ENCODE measurements at regions not wholly inside any gene's neighbourhood (a gene's known extent, or its start where the extent isn't known, plus 50 kb on each side); places are given as distances from the start of the nearest gene placed in this dataset.

DNA sequence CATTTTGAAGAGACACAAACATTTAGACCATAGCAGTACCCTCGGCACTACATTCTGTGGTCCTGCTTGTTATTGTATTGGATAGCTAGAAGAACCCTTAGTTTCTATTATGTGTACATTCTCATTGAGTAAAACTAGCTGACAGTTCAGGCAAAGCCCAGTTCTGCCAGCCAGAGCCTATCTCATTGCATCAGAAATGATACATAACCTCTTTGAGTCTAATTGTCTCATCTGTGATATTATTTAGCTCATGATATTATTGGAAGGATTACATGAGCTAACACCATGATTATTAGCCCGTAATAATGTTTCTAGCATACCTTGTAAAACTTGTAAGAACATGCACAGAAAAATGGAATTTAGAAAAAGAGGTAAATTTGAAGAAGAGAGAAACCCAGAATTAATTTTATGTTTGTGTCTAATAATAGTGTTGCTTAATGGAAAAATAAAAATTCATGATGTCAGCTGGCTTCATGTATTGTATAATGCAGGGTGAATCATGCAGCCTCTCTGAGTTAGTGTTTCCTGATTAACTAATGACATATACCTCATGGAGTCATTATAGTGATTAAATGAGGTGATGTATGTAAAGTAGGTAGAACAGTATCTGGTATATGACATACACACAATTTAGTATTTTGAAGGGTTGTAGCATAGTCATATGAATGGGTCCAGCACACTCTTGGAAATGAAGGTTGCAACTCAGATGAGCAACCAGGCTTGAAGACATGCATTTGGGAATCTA lies 339.4 kb upstream of the GRM7 start:
- H3K4me3 ChIP-seq (ENCODE audit: low read depth, low read length) = no peak overlapping the region
- DNase-seq (ENCODE audit: low read depth) = no peak

GRCh38 chr3:6522191-6522590 lies 338.7 kb upstream of the GRM7 start:
- no peak for DNase-seq (ENCODE audit: low read depth)
- H3K4me3 ChIP-seq (ENCODE audit: low read depth, low read length) = no peak overlapping the region

DNA sequence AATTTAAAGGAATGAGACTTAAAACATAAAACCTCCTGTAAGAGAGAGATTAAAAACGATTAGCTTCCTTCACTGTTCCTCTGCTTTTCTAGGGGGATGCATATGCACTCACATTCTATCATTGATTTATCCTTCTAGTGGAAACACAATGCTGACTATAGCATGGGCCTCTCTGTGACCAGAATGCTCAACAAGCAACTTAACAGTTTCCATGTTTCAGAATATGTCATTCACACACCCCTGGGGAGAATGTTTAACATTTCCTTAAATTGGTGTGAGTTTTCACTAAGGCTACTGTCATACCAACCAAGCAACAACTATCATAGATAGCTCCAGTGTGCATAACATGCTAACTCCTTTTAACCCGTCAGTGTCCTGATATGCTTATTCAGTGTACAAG lies 337.9 kb upstream of the GRM7 start:
- no peak for DNase-seq (ENCODE audit: low read depth)
- no peak overlapping the region for H3K4me3 ChIP-seq (ENCODE audit: low read depth, low read length)

DNA sequence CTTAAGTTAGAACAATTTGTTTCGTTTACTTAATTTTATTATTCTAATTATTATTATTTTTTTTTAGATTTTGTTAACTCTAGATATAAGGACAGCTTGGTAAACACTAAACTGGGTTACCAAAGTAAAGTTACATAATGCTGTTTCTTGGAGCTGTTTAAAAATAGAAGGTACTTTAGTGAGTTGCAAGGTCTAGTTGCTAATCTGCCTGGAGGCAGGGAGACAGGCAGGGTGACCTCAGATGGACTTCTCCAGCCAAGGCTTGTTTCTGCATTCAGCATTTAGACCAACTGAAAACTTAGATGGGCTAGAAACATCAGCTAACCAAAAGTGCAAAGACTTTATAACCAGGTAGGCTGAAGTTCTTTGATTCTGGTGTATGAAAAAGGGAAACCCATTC lies 336.4 kb upstream of the GRM7 start:
- H3K4me3 ChIP-seq (ENCODE audit: low read depth, low read length) = no peak overlapping the region
- DNase-seq (ENCODE audit: low read depth) = no peak

GRCh38 chr3:6526321-6526720 lies 334.6 kb upstream of the GRM7 start:
- H3K4me3 ChIP-seq (ENCODE audit: low read depth, low read length) = no peak overlapping the region
- no peak for DNase-seq (ENCODE audit: low read depth)

DNA sequence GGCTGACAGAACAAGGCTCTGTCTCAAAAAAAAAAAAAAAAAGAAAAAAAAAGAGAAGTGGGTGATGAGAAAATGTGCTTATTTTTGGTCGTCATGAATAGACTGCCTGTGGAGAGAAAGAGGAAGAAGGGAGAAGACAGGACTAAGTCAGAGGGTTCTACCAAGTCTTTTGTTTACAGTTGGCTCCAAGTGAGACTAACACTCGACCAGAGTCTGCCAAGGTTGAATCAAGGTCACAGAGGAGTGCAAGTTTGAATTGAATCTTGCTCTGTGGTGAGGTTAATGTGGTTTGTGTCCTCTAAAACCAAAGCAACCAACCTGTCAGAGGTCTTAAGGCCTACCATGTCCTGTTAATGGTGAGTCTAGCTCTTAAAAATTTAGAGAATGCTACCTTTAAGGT lies 334.1 kb upstream of the GRM7 start:
- H3K4me3 ChIP-seq (ENCODE audit: low read depth, low read length) = no peak overlapping the region
- no peak for DNase-seq (ENCODE audit: low read depth)

DNA sequence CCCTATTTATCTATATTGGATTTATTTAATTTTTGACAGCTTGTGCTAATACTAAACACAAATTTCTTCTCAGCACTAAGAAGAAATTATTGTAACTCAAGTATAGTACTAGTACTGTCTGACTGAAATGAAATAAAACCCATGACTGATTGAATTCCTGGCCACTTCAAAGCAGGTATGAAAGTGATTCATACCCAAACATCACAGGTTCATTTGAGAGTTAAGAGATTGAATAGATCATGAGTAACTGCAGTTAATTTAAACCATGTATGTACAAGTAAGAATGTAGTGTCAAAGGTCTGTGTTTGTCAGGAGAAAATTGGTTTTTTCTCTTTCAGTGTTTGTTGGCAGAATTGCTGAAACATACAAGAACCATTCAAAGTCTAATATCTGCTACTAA lies 332.0 kb upstream of the GRM7 start:
- DNase-seq (ENCODE audit: low read depth) = no peak
- no peak overlapping the region for H3K4me3 ChIP-seq (ENCODE audit: low read depth, low read length)

DNA sequence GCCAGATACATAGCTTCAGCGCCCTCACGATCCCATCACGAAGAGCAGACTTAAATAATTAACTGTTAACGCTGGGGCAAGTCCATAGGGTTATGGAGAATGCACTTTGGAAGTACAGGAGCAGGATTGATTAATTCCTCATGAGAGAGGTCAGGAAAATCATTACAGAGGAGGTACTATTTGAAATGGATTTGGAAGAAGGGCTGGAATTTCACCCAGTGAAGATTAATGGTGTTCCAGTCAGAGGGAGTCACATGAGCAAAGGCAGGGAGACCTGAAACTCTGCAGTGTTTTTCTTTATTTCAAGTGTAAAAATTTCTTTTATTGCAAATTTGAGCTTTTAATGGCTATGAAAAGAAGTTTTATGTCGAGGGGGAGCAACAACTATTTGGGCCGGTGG lies 329.8 kb upstream of the GRM7 start:
- no peak overlapping the region for H3K4me3 ChIP-seq (ENCODE audit: low read depth, low read length)
- DNase-seq (ENCODE audit: low read depth) = no peak

DNA sequence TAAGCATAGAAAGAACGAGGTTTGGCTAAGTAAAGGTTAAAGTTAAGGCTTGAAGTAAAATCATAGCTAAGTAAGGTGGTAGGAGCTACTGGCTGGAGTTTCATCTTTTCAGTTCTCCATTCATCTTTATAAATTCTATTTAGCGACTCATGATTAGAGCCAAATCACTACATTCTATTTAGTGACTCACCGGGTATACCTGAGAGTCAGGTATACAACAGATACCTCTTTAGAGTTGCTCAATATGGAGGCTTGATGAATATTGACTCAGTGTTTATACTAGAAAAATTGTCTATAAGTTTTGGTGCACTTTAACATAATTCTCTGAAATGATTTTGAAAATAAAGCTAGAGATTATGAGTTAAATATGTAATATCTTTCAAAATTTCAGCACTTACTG lies 328.8 kb upstream of the GRM7 start:
- no peak for DNase-seq (ENCODE audit: low read depth)

DNA sequence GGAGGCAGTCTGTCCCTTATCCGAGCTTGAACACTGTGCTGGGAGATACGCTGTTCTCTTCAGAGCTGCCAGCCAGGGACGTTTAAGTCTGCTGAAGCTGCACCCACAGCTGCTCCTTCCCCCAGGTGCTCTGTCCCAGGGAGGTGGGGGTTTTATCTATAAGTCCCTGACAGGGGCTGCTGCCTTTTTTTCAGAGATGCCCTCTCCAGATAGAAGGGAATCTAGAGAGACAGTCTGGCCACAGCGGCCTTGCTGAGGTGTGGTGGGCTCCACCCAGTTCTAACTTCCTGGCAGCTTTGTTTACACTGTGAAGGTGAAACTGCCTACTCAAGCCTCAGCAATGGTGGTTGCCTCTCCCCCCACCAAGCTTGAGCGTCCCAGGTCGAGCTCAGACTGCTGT lies 319.9 kb upstream of the GRM7 start:
- no peak for DNase-seq (ENCODE audit: low read depth)
- no peak overlapping the region for H3K4me3 ChIP-seq (ENCODE audit: low read depth, low read length)

More for the DNA sequence above, 328.8 kb upstream of the GRM7 start:
- no peak overlapping the region for H3K4me3 ChIP-seq (ENCODE audit: low read depth, low read length)

GRCh38 chr3:6542795-6543194 lies 318.1 kb upstream of the GRM7 start:
- DNase-seq (ENCODE audit: low read depth) = no peak
- H3K4me3 ChIP-seq (ENCODE audit: low read depth, low read length) = no peak overlapping the region

GRCh38 chr3:6549296-6549695 lies 311.6 kb upstream of the GRM7 start:
- DNase-seq (ENCODE audit: low read depth) = no peak
- H3K4me3 ChIP-seq (ENCODE audit: low read depth, low read length) = no peak overlapping the region

DNA sequence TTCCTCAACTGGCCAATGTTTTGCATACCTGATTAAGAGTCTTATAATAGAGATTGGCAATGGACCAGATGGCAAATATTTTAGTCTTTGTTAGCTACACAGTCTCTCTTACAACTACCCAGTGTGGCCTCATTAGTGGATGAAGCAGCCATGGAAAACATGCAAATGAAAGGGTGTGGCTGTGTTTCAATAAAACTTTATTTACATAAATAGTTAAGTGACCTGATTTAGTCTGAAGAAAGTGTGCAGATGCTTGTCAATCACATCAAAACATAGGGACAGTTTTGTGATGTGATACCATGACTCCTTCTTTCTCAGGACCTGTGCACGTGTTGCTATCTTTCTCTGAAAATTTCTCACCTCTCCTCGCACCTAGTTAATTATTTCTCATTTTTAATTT lies 309.8 kb upstream of the GRM7 start:
- no peak for DNase-seq (ENCODE audit: low read depth)

GRCh38 chr3:6560259-6560658 lies 300.7 kb upstream of the GRM7 start:
- H3K4me3 ChIP-seq (ENCODE audit: low read depth, low read length) = no peak overlapping the region
- no peak for DNase-seq (ENCODE audit: low read depth)

More for the DNA sequence above, 309.8 kb upstream of the GRM7 start:
- no peak overlapping the region for H3K4me3 ChIP-seq (ENCODE audit: low read depth, low read length)

GRCh38 chr3:6567241-6567640 lies 293.7 kb upstream of the GRM7 start:
- H3K4me3 ChIP-seq (ENCODE audit: low read depth, low read length) = no peak overlapping the region
- no peak for DNase-seq (ENCODE audit: low read depth)

- no peak for DNase-seq (ENCODE audit: low read depth)
- H3K4me3 ChIP-seq (ENCODE audit: low read depth, low read length) = no peak overlapping the region
Measured at GRCh38 chr3:6568999-6569493, 291.9 kb upstream of the GRM7 start.

DNA sequence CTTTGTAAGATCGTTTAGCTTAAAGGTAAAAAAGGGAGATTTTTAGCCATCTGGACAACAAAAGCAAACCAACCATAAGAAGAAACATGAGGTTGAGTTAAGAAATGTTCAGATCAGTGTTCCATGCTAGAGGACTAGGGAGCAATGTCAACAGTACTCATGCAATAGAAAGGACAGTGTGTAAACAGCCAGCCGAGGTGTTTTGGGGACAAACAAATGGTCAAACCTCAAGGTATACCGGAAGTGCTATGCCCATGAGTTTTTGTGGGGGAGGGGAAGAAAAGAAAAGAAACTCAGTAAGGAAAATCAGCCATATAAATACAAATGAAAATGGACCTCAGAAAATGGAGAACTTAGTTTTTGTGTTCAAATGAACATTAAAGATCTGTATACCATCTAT lies 289.5 kb upstream of the GRM7 start:
- H3K4me3 ChIP-seq (ENCODE audit: low read depth, low read length) = no peak overlapping the region
- no peak for DNase-seq (ENCODE audit: low read depth)

GRCh38 chr3:6577584-6577983 lies 283.3 kb upstream of the GRM7 start:
- DNase-seq (ENCODE audit: low read depth) = no peak
- no peak overlapping the region for H3K4me3 ChIP-seq (ENCODE audit: low read depth, low read length)

DNA sequence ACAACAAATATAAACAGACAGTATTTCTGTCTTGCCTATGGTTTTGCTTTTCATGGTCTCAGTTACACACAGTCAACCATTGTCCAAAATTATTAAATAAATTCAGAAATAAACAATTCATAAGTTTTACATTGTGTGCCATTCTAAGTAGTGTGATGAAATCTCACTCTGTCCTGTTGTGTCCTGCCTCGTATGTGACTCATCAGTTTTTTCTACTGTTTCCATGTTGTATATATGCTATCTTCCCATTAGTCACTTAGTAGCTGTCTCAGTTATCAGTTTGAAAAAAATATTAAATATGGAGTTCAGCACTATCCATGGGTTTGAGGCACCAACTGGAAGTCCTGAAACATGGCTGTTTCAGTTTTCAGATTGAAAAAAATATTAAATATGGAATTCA lies 282.4 kb upstream of the GRM7 start:
- H3K4me3 ChIP-seq (ENCODE audit: low read depth, low read length) = no peak overlapping the region
- DNase-seq (ENCODE audit: low read depth) = no peak

- no peak for DNase-seq (ENCODE audit: low read depth)
- H3K4me3 ChIP-seq (ENCODE audit: low read depth, low read length) = no peak overlapping the region
Measured at GRCh38 chr3:6580808-6581207, 280.1 kb upstream of the GRM7 start.

DNA sequence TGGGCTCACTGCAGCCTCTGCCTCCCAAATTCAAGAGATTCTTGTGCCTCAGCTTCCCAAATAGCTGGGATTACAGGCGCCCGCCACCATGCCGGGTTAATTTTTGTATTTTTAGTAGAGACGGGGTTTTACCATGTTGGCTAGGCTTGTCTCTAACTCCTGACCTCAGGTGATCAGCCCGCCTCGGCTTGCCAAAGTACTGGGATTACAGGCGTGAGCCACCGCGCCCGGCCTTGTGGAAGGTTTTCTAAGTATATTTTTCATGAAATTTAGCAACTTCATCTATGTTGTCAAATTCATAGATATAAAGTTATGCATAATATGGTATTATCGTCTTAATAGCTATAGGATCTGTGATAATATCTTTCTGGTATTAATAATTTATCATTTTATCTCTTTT lies 275.6 kb upstream of the GRM7 start:
- no peak for DNase-seq (ENCODE audit: low read depth)

DNA sequence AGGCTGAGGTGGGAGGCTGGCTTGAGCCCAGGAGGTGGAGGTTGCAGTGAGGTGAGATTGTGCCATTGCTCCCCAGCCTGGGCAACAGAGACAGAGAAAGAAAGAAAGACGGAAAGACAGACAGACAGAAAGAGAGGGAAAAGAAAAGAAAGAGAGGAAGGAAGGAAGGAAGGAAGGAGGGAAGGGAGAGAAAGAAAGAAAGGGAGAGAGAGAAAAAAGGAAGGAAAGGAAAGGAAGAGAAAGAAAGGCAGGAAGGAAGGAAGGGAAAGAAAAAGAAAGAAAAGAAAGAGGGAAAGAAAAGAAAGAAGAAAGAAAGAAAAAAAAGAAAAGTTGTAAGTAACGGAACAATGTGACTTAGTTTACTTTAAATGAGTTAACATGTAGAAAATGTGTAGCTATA lies 260.7 kb upstream of the GRM7 start:
- no peak overlapping the region for H3K4me3 ChIP-seq (ENCODE audit: low read depth, low read length)
- DNase-seq (ENCODE audit: low read depth) = no peak

More for the DNA sequence above, 275.6 kb upstream of the GRM7 start:
- no peak overlapping the region for H3K4me3 ChIP-seq (ENCODE audit: low read depth, low read length)
